ENCODE measurements at regions not wholly inside any gene's neighbourhood (a gene's known extent, or its start where the extent isn't known, plus 50 kb on each side); places are given as distances from the start of the nearest gene placed in this dataset.

- no peak for DNase-seq
Observed at GRCh38 chr14:97217111-97217885, 420.1 kb downstream of the VRK1 start.

- DNase-seq: no peak
Observed at GRCh38 chr14:97218274-97218673, 421.1 kb downstream of the VRK1 start.

GRCh38 chr14:97218691-97219430 is 421.7 kb downstream of the VRK1 start:
- peak; percentile 40 for DNase-seq

DNA sequence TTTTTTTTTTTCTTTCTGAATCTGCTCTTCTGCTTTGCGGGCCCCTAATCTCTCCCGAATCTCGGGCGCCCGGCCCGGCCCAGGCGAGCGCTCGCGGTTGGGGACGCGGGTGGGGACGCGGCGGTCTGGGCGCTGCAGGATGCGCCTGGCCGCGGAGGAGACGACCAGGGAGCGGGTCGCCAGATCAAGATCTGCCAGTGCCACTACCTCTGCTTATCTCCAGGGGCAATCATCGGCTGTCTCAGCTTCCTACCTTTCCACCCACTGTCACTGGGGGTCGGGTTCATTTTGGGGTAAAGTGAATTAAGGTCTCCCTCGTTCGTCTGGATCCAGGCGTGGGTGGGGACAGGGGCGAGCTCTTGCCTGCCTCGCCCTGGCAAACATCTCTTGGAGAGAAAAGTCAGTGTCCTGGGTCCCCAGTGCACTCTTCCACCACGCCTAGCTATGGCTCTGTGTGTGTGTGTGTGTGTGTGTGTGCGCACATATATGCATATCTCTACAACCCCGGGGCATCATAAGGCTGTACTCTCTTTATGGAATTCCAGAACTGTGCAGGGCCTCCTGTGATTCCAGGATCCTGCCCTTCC is 422.3 kb downstream of the VRK1 start:
- DNase-seq: peak; percentile 12

GRCh38 chr14:97221572-97222285 is 424.5 kb downstream of the VRK1 start:
- DNase-seq: no peak

DNA sequence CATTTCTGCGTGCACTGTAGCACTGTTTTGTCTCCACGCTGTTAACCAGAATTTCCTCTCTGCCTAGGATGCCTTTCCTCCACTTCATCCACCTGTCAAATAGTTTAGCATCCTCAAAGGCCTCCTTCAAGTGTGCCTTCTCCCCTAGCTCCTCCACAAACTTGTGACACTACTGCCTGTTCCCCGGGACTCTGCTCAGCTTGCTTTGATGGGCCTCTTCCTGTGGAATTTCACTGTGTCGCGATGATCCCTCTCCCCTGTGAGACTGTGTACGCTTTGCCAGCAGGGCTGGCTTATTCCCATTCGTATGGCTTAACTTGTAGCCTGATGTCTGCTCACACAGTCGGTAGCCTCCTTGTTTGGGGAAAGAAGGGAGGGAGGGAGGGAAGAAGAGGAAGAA is 426.8 kb downstream of the VRK1 start:
- no peak for DNase-seq

- no peak for DNase-seq
Observed at GRCh38 chr14:97230051-97230450, 432.9 kb downstream of the VRK1 start.

GRCh38 chr14:97233319-97233985 is 436.3 kb downstream of the VRK1 start:
- no peak for DNase-seq

DNA sequence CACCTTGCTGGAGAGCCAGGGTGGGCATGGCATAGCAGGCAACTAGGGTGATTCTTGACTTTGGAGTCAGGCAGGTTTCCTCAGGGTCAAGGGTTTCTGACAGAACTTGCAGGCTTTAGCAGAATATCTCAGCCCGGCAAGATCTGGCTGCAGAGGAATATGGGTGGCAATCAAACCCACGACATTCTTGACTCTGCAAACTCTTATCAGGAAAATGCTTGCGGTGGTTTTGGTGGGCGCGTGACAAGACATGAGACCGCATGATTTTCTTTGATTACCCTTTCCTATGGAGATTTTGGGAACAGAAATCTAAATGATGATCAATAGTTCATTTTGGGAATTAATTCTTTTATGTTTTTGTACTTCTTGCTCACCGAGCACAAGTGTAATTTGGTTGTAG is 449.5 kb downstream of the VRK1 start:
- no peak for DNase-seq

DNA sequence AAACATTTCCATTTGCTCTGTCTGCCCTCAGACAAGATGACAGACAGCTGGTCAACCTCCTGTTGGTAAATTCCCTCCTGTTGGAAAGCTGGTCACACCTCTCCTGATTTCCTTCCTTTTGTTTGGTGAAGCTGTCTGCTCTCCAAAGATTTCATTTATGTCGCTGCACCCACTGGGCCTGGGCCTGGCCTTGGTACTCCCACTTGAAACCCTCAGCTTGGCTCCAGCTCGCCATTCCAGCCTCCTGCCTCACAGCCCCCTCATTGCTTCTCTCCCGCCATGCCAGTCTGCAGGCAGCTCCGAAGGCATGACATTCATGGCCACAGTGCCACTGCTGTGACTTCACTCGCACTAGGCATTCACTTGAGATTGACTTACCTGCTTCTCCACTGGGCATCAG is 451.8 kb downstream of the VRK1 start:
- DNase-seq: no peak

DNA sequence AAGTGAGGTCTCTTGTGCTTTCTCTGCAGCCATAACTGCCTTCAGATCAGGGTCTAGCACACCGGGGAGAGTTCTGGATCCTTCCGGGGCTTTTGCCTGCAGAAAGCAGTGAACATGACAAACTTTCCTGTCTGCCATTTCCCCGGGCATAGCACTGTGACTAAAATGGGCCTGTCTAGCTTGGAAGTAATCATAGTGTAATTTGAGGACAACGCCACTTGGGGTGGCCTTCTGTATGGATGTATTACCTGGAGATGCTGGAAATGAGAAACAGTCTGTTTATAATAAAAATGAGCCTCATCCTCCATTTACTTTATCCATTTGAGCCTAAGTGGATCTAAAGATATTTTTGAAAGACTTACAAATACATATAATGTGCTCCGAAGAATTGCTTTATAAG is 453.7 kb downstream of the VRK1 start:
- no peak for DNase-seq

DNA sequence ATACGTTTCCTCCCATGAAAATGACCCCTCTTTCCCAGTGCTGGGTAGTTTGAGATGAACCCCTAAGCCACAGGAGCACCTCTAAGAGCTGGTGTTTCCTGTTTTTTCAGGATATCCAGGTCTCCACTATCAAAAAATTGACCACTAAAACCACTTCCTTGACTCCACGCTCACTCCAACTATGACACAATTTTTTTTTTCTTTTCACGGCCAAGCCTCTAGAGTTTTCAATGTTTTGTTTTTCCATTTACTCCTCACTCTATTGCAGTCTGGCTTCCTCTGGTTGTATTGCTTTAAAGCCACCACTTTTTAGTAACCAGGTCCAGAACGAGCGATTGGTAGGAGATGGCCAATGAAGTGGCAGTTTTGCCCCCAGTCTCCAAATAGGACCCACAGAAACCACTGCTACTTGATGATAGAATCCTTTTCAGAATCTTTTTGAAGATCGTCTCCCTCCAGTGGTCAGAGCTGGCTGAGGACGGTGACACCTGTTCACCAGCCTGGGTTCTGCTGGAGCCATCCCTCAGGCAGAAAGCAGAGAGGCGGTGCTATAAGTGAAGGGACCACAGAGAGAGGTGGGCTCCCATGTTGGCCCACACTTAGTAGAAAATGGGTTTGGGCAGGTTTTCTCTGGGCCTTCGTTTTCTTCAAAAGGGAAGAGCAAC is 454.4 kb downstream of the VRK1 start:
- no peak for DNase-seq

DNA sequence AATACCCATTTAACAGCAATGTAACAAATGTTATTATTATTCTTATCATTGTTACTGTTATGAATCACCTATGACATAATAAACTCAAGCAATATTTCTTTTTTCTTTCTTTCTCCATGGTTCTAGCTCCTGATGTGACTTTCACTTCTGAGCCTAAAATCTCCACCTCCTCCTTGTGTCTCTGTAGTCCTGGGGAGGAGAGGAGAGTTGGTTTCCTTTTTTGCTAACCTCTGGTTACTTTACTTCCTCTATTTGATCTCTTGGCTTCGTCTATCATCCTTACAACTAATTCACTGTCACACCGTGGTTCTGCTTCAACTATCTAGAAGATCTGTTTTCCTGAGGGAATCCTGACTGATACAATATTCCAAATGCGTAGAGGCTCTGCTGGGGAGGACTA is 456.6 kb downstream of the VRK1 start:
- DNase-seq: no peak

- no peak for DNase-seq
Observed at GRCh38 chr14:97262336-97262735, 465.2 kb downstream of the VRK1 start.

- no peak for DNase-seq
Observed at GRCh38 chr14:97264516-97265230, 467.5 kb downstream of the VRK1 start.

GRCh38 chr14:97266653-97267052 is 469.5 kb downstream of the VRK1 start:
- no peak for DNase-seq

GRCh38 chr14:97267509-97267908 is 470.3 kb downstream of the VRK1 start:
- DNase-seq: no peak

- no peak for DNase-seq
Observed at GRCh38 chr14:97268097-97268496, 470.9 kb downstream of the VRK1 start.

DNA sequence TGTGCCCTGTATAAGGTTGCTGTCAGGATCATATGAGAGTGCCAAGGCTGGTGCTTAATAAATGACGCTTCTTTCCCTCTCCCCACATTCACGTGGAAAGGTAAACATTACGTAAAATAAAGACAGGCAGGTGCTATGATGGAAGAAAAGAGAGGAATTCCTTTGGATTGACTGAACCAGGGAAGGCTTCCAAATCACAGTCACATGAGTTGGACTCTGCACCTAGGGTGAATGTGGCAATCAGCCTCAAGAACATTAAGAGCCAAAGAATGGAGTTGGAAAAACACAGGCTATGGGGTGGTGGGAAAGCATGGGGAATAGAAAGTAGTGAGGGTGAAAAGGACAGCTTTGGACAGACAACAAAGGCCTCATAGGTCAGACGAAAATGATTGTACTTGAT is 473.1 kb downstream of the VRK1 start:
- DNase-seq: no peak

GRCh38 chr14:97271451-97271960 is 474.3 kb downstream of the VRK1 start:
- DNase-seq: no peak

- DNase-seq: no peak
Observed at GRCh38 chr14:97273540-97273939, 476.4 kb downstream of the VRK1 start.

Data from activated CD4-positive, alpha-beta T cell treated with anti-CD3 and anti-CD28 coated beads for 48 hours (primary cell).